22Rv1 (cell line): ENCODE measurements at regions not wholly inside any gene's neighbourhood (a gene's known extent, or its start where the extent isn't known, plus 50 kb on each side); places are given as distances from the start of the nearest gene placed in this dataset.

ENCODE experiments used
- CTCF ChIP-seq: fragments of 450-650 bp; IDR thresholded peaks from 2 replicates; pipeline ENCODE4 v1.5.1; 2017; ENCODE audit warnings: mild to moderate bottlenecking
- ZFX ChIP-seq: fragments of 450-650 bp; IDR thresholded peaks from 2 replicates; pipeline ENCODE4 v1.6.1; 2017; ENCODE audit warnings: antibody characterized with exemption, borderline replicate concordance

GRCh38 chr4:154135576-154135975, 346.7 kb upstream of the SFRP2 start:
- TF ChIP-seq CTCF (no peak), ZFX (no peak)
